HG03108 (cell line): ENCODE measurements at regions not wholly inside any gene's neighbourhood (a gene's known extent, or its start where the extent isn't known, plus 50 kb on each side); places are given as distances from the start of the nearest gene placed in this dataset.

ENCODE experiments used
- ATAC-seq: cut with Tn5 transposase; IDR thresholded peaks from one replicate; pipeline ENCODE4 v1.9.1; 2021; ENCODE audit warnings: moderate library complexity; ENCODE audit not compliant: unreplicated experiment

- ATAC-seq, result no peak
These were observed 273.1 kb upstream of the TBL1XR1 start for GRCh38 chr3:177470197-177470941.

- ATAC-seq, result no peak
These were observed 274.6 kb upstream of the TBL1XR1 start for GRCh38 chr3:177471733-177472480.

GRCh38 chr3:177473184-177473583 lies 275.9 kb upstream of the TBL1XR1 start:
- no peak for ATAC-seq

GRCh38 chr3:177473903-177474302 lies 276.6 kb upstream of the TBL1XR1 start:
- no peak for ATAC-seq

GRCh38 chr3:177474652-177475355 lies 277.5 kb upstream of the TBL1XR1 start:
- ATAC-seq, result no peak

- no peak for ATAC-seq
These were observed 278.0 kb upstream of the TBL1XR1 start for GRCh38 chr3:177475356-177475665.

- no peak for ATAC-seq
These were observed 279.2 kb upstream of the TBL1XR1 start for GRCh38 chr3:177476495-177476894.

GRCh38 chr3:177476921-177477435 lies 279.7 kb upstream of the TBL1XR1 start:
- ATAC-seq, result no peak

- ATAC-seq, result no peak
These were observed 281.0 kb upstream of the TBL1XR1 start for GRCh38 chr3:177478170-177478867.

GRCh38 chr3:177479630-177480029 lies 282.3 kb upstream of the TBL1XR1 start:
- ATAC-seq, result no peak

- ATAC-seq, result no peak
These were observed 284.0 kb upstream of the TBL1XR1 start for GRCh38 chr3:177481329-177481728.

- no peak for ATAC-seq
These were observed 284.9 kb upstream of the TBL1XR1 start for GRCh38 chr3:177482048-177482691.

GRCh38 chr3:177483182-177483967 lies 286.1 kb upstream of the TBL1XR1 start:
- ATAC-seq, result no peak

GRCh38 chr3:177484206-177484605 lies 286.9 kb upstream of the TBL1XR1 start:
- ATAC-seq, result no peak

- no peak for ATAC-seq
These were observed 287.6 kb upstream of the TBL1XR1 start for GRCh38 chr3:177484926-177485325.

- ATAC-seq, result no peak
These were observed 290.4 kb upstream of the TBL1XR1 start for GRCh38 chr3:177487635-177488186.

GRCh38 chr3:177488740-177489139 lies 291.5 kb upstream of the TBL1XR1 start:
- no peak for ATAC-seq

GRCh38 chr3:177490626-177491025 lies 293.3 kb upstream of the TBL1XR1 start:
- no peak for ATAC-seq

GRCh38 chr3:177491296-177492032 lies 294.2 kb upstream of the TBL1XR1 start:
- no peak for ATAC-seq
